HEK293T (cell line): ENCODE measurements at regions not wholly inside any gene's neighbourhood (a gene's known extent, or its start where the extent isn't known, plus 50 kb on each side); places are given as distances from the start of the nearest gene placed in this dataset.
A peak's percentile ranks its signal among the peaks of the same experiment; 100 is the strongest.
"Not testable (repeated sequence)": the region's sequence is repeated elsewhere in the genome, so short reads cannot be mapped to it uniquely, and the experiment has no call there.

Source experiments
- CTCF ChIA-PET: fragments of 350-600 bp; formaldehyde crosslinking; extraction: SDS; loops from one replicate; lab custom pipeline; 2021; ENCODE audit warnings: antibody characterized with exemption, inconsistent platforms; lab: Yijun Ruan, JAX
- POLR2A ChIA-PET: fragments of 350-600 bp; formaldehyde crosslinking; extraction: SDS; loops from one replicate; lab custom pipeline; 2020; ENCODE audit warnings: antibody characterized with exemption, inconsistent platforms; lab: Yijun Ruan, JAX
- DNase-seq: peaks from one replicate; pipeline ENCODE4 v3.0.0; 2012; ENCODE audit warnings: mixed read lengths; ENCODE audit errors: extremely low spot score
- ARNT ChIP-seq: fragments of 450-650 bp; IDR thresholded peaks from 2 replicates; pipeline ENCODE4 v1.6.1; 2017; ENCODE audit warnings: mild to moderate bottlenecking
- FOXM1 ChIP-seq: fragments of 450-650 bp; IDR thresholded peaks from 2 replicates; pipeline ENCODE4 v1.6.1; 2017; ENCODE audit warnings: mild to moderate bottlenecking, borderline replicate concordance
- LEF1 ChIP-seq: fragments of 450-650 bp; IDR thresholded peaks from 2 replicates; pipeline ENCODE4 v1.6.1; 2017; ENCODE audit warnings: mild to moderate bottlenecking, borderline replicate concordance

GRCh38 chr13:16201202-16201601 is 2980.4 kb downstream of the TUBA3C start:
- CTCF ChIA-PET, DNase-seq, POLR2A ChIA-PET: not testable (repeated sequence)

- DNase-seq, POLR2A ChIA-PET, CTCF ChIA-PET: not testable (repeated sequence)
These were observed 3021.0 kb downstream of the TUBA3C start for GRCh38 chr13:16160609-16161008.

- CTCF ChIA-PET, POLR2A ChIA-PET, DNase-seq: not testable (repeated sequence)
These were observed 3022.7 kb downstream of the TUBA3C start for GRCh38 chr13:16158958-16159357.

- DNase-seq, POLR2A ChIA-PET, CTCF ChIA-PET: not testable (repeated sequence)
These were observed 3023.6 kb downstream of the TUBA3C start for GRCh38 chr13:16158016-16158415.

- POLR2A ChIA-PET, DNase-seq, CTCF ChIA-PET: not testable (repeated sequence)
These were observed 3028.8 kb downstream of the TUBA3C start for GRCh38 chr13:16152849-16153248.

- POLR2A ChIA-PET, DNase-seq, CTCF ChIA-PET: not testable (repeated sequence)
These were observed 3030.3 kb downstream of the TUBA3C start for GRCh38 chr13:16151296-16151695.

- CTCF ChIA-PET, DNase-seq, POLR2A ChIA-PET: not testable (repeated sequence)
These were observed 3032.2 kb downstream of the TUBA3C start for GRCh38 chr13:16149415-16149814.

GRCh38 chr13:16145652-16146051 is 3036.0 kb downstream of the TUBA3C start:
- DNase-seq, CTCF ChIA-PET, POLR2A ChIA-PET: not testable (repeated sequence)

GRCh38 chr13:16141361-16141760 is 3040.3 kb downstream of the TUBA3C start:
- CTCF ChIA-PET, POLR2A ChIA-PET, DNase-seq: not testable (repeated sequence)
- 0 out of 2 replicates have a peak, but pooled peaks have one; percentile 52 for TF ChIP-seq LEF1
- TF ChIP-seq FOXM1, result peak; percentile 58; the same call in 1 of the 2 replicates
- peak; percentile 67; the same call in 1 of the 2 replicates for TF ChIP-seq ARNT

- DNase-seq, POLR2A ChIA-PET, CTCF ChIA-PET: not testable (repeated sequence)
These were observed 3044.8 kb downstream of the TUBA3C start for GRCh38 chr13:16136846-16137245.

- CTCF ChIA-PET, DNase-seq, POLR2A ChIA-PET: not testable (repeated sequence)
These were observed 3052.9 kb downstream of the TUBA3C start for GRCh38 chr13:16128675-16129074.

- DNase-seq, result peak; percentile 0
- CTCF ChIA-PET, POLR2A ChIA-PET: not testable (repeated sequence)
These were observed 3068.2 kb downstream of the TUBA3C start for GRCh38 chr13:16113391-16113790.
